ENCODE measurements at regions not wholly inside any gene's neighbourhood (a gene's known extent, or its start where the extent isn't known, plus 50 kb on each side); places are given as distances from the start of the nearest gene placed in this dataset.

DNA sequence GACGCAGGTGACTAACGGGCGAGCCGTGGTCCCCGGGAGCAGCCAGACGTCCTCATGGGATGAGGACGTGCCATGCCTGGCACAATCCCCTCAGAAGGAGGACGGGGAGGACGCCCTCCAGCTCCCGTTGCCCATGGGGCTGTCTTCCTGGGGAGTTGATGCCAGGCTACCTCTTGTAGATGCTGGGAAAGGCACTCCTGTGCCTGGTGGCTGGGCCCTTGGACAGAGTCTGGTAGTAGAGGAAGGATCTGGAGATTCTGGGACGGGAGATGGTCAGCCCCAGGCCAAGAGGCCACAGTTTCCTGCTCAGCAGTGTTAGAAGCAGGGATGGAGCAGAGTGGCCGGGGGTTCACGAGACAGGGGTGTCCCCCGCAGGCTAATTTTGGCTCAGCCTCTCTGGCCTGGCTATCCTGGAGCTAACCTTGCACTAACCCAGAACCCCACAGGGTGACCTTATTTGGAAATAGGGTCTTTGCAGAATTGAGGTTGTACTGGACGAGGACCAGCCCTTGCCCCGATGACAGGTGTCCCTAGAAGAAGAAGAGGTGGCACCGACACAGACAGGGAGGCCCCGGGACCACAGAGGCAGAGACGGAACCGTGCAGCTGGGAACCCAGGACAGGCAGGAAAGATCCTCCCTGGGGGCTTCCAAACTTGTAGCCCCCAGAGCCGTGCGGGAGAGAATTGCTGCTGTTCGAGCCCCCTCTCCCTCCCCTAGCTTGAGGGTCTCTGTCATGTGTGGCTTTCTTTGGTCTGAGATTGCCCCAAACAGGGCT is 50.1 kb upstream of the ADRA2C start:
- TF ChIP-seq CTCF (IDR thresholded peaks at IDR 0.05; ENCODE audit: low read depth, low read length): no peak
- no peak for TF ChIP-seq MYC (IDR thresholded peaks at IDR 0.05; ENCODE audit: low read depth, low read length)
- no peak for TF ChIP-seq MAX (IDR thresholded peaks at IDR 0.05; ENCODE audit: low read depth, low read length)
- no peak for TF ChIP-seq POLR2A (IDR thresholded peaks at IDR 0.05; ENCODE audit: extremely low read depth, insufficient read length)

GRCh38 chr4:3715061-3715854 is 50.9 kb upstream of the ADRA2C start:
- TF ChIP-seq MAX (IDR thresholded peaks at IDR 0.05; ENCODE audit: low read depth, low read length) (no peak), CTCF (IDR thresholded peaks at IDR 0.05; ENCODE audit: low read depth, low read length) (no peak), MYC (IDR thresholded peaks at IDR 0.05; ENCODE audit: low read depth, low read length) (no peak), POLR2A (IDR thresholded peaks at IDR 0.05; ENCODE audit: extremely low read depth, insufficient read length) (no peak)
- DNase-seq (ENCODE audit: low read depth): no peak
- H3K4me3 ChIP-seq (ENCODE audit: low read depth, low read length): no peak overlapping the region

More for the DNA sequence above, 50.1 kb upstream of the ADRA2C start:
- no peak overlapping the region for H3K4me3 ChIP-seq (ENCODE audit: low read depth, low read length)
- no peak for DNase-seq (ENCODE audit: low read depth)

GRCh38 chr4:3714642-3715001 is 51.6 kb upstream of the ADRA2C start:
- no peak for DNase-seq (ENCODE audit: low read depth)
- no peak for TF ChIP-seq POLR2A (IDR thresholded peaks at IDR 0.05; ENCODE audit: extremely low read depth, insufficient read length)
- no peak for TF ChIP-seq CTCF (IDR thresholded peaks at IDR 0.05; ENCODE audit: low read depth, low read length)
- TF ChIP-seq MAX (IDR thresholded peaks at IDR 0.05; ENCODE audit: low read depth, low read length): no peak
- no peak for TF ChIP-seq MYC (IDR thresholded peaks at IDR 0.05; ENCODE audit: low read depth, low read length)
- no peak overlapping the region for H3K4me3 ChIP-seq (ENCODE audit: low read depth, low read length)

DNA sequence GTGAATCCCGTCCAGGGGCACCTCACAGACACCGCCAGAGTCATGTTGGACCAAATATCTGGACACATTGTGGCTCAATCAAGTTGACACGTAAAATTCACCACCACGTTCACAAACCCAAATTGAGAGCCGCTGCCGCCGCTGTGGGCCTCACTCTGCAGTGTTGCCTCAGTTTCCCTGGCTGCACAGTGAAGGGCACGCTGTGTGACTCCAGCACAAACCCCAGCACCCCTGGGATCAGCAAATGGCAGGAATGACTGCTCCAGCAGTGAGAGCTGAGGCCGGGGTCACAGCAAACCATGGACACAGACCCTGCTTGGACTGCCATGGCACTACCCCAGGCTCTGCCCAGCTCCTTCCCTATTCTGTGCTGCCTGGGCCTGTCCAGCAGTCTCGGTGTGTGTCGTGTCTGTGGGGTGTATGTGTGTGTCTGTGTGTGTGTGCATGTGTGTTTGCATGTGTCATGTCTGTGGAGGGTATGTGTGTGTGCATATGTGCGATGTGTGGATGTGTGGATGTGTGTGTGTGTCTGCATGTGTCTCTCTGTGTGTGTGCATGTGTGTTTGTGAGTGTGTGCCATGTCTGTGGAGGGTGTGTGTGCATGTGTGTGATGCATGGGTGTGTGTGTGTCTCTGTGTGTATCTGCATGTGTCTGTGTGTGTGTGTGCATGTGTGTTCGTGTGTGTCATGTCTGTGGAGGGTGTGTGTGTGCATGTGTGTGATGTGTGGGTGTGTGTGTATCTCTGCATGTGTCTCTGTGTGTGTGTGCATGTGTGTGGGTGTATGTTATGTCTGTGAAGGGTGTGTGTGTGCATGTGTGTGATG is 52.2 kb upstream of the ADRA2C start:
- TF ChIP-seq POLR2A (IDR thresholded peaks at IDR 0.05; ENCODE audit: extremely low read depth, insufficient read length) (no peak), CTCF (IDR thresholded peaks at IDR 0.05; ENCODE audit: low read depth, low read length) (no peak), MYC (IDR thresholded peaks at IDR 0.05; ENCODE audit: low read depth, low read length) (no peak), MAX (IDR thresholded peaks at IDR 0.05; ENCODE audit: low read depth, low read length) (no peak)
- H3K4me3 ChIP-seq (ENCODE audit: low read depth, low read length): no peak overlapping the region
- no peak for DNase-seq (ENCODE audit: low read depth)

GRCh38 chr4:3713346-3713745 is 52.8 kb upstream of the ADRA2C start:
- DNase-seq (ENCODE audit: low read depth): no peak
- H3K4me3 ChIP-seq (ENCODE audit: low read depth, low read length): no peak overlapping the region
- TF ChIP-seq POLR2A (IDR thresholded peaks at IDR 0.05; ENCODE audit: extremely low read depth, insufficient read length): no peak
- TF ChIP-seq MAX (IDR thresholded peaks at IDR 0.05; ENCODE audit: low read depth, low read length): no peak
- TF ChIP-seq CTCF (IDR thresholded peaks at IDR 0.05; ENCODE audit: low read depth, low read length): no peak
- TF ChIP-seq MYC (IDR thresholded peaks at IDR 0.05; ENCODE audit: low read depth, low read length): no peak
